HL-60 (cell line): ENCODE measurements at regions not wholly inside any gene's neighbourhood (a gene's known extent, or its start where the extent isn't known, plus 50 kb on each side); places are given as distances from the start of the nearest gene placed in this dataset.

Source experiments
- GABPA ChIP-seq: IDR thresholded peaks from 2 replicates; pipeline ENCODE4 v1.6.1; 2012; ENCODE audit warnings: low read depth
- POLR2AphosphoS5 ChIP-seq: IDR thresholded peaks from 2 replicates; pipeline ENCODE4 v1.6.1; 2012; ENCODE audit warnings: low read depth
- SPI1 ChIP-seq: IDR thresholded peaks from 2 replicates; pipeline ENCODE4 v1.6.1; 2012; ENCODE audit warnings: low read depth, mild to moderate bottlenecking, borderline replicate concordance
- TF ChIP-seq, protein P1 (sequence below): IDR thresholded peaks from one replicate; pipeline ENCODE4 v1.5.1; 2011; ENCODE audit warnings: low read length, control low read depth, inconsistent platforms; ENCODE audit not compliant: insufficient read depth
- TF ChIP-seq, protein P2 (sequence below): IDR thresholded peaks from 2 replicates; pipeline ENCODE4 v1.6.1; 2012; ENCODE audit warnings: low read depth; ENCODE audit not compliant: insufficient replicate concordance

DNA sequence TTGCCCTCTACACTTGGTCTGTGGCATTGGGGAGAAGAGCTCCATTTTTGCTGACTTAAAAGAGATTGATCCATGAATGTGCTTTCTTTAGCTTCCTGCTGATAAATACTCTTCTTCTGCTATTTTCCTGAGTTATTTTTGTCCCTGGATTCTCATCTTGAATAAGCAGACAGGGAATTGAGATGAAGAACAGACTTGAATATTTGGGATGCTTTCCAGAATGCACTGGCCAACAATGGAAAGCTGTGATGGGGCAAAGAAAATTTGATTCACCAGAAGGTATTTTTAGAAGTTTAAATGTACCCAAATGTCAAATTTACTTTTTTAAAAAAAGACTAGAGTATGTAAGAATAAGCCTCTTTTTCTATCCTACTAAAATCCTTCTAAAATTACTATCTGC lies 309.9 kb upstream of the PPP1R2C start:
- TF ChIP-seq, protein P1, sequence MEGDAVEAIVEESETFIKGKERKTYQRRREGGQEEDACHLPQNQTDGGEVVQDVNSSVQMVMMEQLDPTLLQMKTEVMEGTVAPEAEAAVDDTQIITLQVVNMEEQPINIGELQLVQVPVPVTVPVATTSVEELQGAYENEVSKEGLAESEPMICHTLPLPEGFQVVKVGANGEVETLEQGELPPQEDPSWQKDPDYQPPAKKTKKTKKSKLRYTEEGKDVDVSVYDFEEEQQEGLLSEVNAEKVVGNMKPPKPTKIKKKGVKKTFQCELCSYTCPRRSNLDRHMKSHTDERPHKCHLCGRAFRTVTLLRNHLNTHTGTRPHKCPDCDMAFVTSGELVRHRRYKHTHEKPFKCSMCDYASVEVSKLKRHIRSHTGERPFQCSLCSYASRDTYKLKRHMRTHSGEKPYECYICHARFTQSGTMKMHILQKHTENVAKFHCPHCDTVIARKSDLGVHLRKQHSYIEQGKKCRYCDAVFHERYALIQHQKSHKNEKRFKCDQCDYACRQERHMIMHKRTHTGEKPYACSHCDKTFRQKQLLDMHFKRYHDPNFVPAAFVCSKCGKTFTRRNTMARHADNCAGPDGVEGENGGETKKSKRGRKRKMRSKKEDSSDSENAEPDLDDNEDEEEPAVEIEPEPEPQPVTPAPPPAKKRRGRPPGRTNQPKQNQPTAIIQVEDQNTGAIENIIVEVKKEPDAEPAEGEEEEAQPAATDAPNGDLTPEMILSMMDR = no peak
- TF ChIP-seq POLR2AphosphoS5 (no peak), GABPA (no peak), SPI1 (no peak)
- TF ChIP-seq, protein P2, sequence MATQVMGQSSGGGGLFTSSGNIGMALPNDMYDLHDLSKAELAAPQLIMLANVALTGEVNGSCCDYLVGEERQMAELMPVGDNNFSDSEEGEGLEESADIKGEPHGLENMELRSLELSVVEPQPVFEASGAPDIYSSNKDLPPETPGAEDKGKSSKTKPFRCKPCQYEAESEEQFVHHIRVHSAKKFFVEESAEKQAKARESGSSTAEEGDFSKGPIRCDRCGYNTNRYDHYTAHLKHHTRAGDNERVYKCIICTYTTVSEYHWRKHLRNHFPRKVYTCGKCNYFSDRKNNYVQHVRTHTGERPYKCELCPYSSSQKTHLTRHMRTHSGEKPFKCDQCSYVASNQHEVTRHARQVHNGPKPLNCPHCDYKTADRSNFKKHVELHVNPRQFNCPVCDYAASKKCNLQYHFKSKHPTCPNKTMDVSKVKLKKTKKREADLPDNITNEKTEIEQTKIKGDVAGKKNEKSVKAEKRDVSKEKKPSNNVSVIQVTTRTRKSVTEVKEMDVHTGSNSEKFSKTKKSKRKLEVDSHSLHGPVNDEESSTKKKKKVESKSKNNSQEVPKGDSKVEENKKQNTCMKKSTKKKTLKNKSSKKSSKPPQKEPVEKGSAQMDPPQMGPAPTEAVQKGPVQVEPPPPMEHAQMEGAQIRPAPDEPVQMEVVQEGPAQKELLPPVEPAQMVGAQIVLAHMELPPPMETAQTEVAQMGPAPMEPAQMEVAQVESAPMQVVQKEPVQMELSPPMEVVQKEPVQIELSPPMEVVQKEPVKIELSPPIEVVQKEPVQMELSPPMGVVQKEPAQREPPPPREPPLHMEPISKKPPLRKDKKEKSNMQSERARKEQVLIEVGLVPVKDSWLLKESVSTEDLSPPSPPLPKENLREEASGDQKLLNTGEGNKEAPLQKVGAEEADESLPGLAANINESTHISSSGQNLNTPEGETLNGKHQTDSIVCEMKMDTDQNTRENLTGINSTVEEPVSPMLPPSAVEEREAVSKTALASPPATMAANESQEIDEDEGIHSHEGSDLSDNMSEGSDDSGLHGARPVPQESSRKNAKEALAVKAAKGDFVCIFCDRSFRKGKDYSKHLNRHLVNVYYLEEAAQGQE = no peak
